ENCODE measurements at regions not wholly inside any gene's neighbourhood (a gene's known extent, or its start where the extent isn't known, plus 50 kb on each side); places are given as distances from the start of the nearest gene placed in this dataset.

DNA sequence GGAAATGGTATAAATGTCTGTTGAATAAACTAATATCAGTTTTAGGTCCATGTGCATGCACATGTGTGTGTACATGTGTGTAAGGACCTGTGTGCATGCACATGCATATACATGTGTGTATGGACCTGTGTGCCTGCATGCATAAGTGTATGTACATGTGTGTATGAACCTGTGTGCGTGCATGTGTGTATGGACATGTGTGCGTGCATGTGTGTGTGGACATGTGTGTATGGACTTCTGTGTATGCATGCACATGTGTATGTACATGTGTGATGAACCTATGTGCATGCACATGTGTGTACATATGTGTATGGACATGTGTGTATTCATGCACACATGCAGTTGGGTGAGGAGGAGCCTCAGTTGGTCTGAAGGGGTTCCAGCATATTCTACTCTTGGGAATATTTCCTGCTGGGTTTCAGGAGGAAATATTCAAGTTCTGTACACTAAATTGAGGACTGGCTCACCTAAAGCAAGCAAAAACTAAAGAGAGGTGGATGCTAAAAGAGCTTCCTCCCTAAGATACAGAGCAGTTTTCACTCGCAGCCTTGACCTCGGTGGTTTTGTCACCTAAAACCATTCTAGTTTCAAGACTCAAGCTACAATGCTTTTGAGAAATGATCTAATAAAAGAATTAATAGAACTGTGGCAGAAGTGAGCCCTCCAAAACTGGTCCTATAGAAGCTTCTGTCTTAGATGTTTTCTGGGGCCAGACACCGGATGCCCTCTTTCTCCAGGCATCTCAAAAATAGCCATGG, 742.8 kb downstream of the MAFB start:
- no peak for DNase-seq (ENCODE audit: low read depth, low spot score)
- in situ Hi-C loops (cut with HindIII; ENCODE audit: low pct_unique_long_range_greater_than_20kb, low sequenced_read_pairs): no loop called here

DNA sequence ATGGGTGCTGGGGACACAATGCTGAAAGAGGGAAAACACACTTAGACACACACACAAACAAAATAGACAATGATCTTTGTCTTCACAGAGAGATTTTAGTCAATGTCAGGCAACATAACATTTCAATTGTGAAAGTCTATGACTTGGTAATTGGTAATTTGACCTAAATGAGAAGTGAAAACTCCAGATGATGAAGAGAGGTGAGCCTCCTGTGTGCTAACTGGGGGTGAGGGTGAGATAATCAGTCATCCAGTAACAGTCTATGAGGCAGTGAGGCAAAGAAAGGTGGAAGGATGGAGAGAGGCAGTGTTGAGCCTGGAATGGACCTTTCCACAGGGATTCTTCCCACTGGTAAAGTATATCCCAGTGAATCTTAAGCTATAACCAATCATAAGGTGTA, 744.2 kb downstream of the MAFB start:
- in situ Hi-C loops (cut with HindIII; ENCODE audit: low pct_unique_long_range_greater_than_20kb, low sequenced_read_pairs): no loop called here
- no peak for DNase-seq (ENCODE audit: low read depth, low spot score)

DNA sequence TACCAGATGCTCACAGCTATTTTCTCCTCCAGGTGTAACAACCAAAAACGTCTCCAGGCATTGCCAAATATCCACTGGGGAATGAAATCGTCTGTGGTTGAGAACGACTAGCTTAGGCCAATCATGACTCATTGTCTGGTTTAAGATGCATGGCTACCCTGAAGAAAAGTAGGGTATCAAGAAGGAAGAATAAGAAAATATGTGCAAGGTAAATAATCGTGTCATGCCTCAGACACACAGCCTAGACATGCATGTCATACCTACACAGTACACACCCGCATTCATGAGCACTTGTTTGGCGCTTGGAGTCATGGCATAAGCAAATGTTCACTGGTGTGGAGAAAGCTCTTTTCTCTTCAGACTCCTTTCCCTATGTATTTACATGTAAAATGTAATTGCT, 745.7 kb downstream of the MAFB start:
- no peak for DNase-seq (ENCODE audit: low read depth, low spot score)
- in situ Hi-C loops (cut with HindIII; ENCODE audit: low pct_unique_long_range_greater_than_20kb, low sequenced_read_pairs): no loop called here

DNA sequence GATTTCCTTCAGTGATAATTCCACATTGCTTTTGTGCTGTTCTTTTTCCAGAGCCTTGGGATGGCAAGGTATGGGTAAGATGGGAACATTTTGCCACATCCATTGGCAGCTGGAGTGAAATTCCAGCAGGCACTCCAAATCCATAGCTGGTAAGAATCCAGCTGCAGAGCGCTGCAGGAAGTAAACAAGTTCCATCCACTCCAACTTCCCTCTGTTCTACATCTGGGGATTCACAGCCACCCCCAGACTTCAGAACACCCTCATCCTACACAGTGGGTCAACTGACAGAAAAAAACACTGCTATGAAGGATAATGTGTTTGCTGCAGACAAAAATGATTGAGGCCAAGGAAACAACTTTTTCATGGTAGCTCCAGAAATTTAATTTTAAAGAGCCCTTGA, 747.8 kb downstream of the MAFB start:
- in situ Hi-C loops (cut with HindIII; ENCODE audit: low pct_unique_long_range_greater_than_20kb, low sequenced_read_pairs): no loop called here
- no peak for DNase-seq (ENCODE audit: low read depth, low spot score)

GRCh38 chr20:39939241-39939865, 749.7 kb downstream of the MAFB start:
- no peak for DNase-seq (ENCODE audit: low read depth, low spot score)
- in situ Hi-C loops (cut with HindIII; ENCODE audit: low pct_unique_long_range_greater_than_20kb, low sequenced_read_pairs): no loop called here

- in situ Hi-C loops (cut with HindIII; ENCODE audit: low pct_unique_long_range_greater_than_20kb, low sequenced_read_pairs): no loop called here
- no peak for DNase-seq (ENCODE audit: low read depth, low spot score)
Observed at GRCh38 chr20:39936401-39936800, 752.6 kb downstream of the MAFB start.

DNA sequence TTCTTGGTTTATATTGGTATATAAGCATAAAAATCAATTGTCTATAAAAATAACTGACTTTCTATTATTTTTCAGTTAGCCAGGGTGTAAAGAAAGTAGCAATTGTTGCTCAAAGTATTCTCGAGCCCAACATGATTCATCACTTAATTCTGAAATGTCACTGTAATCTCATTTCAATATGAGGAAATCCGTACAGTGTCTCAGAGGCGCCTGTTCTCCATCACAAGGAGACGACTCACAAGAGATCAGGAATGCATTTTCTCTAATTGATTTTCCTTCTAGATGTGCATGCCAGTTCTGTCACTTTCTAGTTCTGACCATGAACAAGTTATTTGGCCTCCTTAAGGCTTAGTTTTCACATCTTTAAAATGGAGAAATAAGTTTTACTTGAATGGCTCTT, 753.1 kb downstream of the MAFB start:
- in situ Hi-C loops (cut with HindIII; ENCODE audit: low pct_unique_long_range_greater_than_20kb, low sequenced_read_pairs): no loop called here
- DNase-seq (ENCODE audit: low read depth, low spot score): peak; percentile 31

- in situ Hi-C loops (cut with HindIII; ENCODE audit: low pct_unique_long_range_greater_than_20kb, low sequenced_read_pairs): no loop called here
- DNase-seq (ENCODE audit: low read depth, low spot score): no peak
Observed at GRCh38 chr20:39916236-39916765, 772.7 kb downstream of the MAFB start.

DNA sequence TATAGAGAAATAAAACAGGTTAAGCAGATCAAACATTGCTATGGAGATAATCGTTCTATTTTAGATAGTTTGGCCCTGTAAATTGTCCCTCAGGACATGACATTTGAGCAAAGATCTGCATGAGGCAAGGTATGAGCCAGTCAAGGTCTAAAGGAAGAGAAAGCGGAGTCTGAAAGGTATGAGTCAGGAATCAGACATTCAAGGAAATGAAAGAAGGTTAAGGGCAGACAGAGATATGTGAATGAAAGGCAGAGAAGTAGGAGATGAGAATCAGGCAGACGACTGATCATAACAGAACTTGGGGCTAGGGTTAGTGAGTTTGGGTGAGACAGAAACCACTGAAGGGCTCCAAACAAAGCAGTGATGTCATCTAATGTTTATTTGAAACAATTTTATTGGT, 775.8 kb downstream of the MAFB start:
- in situ Hi-C loops (cut with HindIII; ENCODE audit: low pct_unique_long_range_greater_than_20kb, low sequenced_read_pairs): no loop called here
- no peak for DNase-seq (ENCODE audit: low read depth, low spot score)

DNA sequence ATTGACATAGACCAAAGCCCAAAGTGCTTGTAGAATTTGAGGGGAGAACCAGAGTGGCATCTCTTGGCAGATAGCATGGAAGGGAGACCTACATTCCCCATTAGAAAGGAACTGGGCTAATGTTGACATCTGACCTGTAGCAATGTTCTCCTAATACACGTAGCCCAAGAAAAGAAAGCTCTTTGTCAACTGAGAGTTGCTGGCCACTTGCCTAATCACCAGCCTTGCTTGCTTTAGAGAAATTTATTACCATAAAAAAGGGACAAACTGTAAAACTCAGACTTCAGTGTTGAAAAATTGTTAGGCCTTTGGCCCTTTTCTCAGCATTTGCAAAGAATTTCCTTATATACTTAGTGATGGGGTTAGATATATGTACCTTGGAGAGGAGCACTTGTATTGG, 777.5 kb downstream of the MAFB start:
- DNase-seq (ENCODE audit: low read depth, low spot score): no peak
- in situ Hi-C loops (cut with HindIII; ENCODE audit: low pct_unique_long_range_greater_than_20kb, low sequenced_read_pairs): no loop called here

GRCh38 chr20:39910536-39910935, 778.5 kb downstream of the MAFB start:
- in situ Hi-C loops (cut with HindIII; ENCODE audit: low pct_unique_long_range_greater_than_20kb, low sequenced_read_pairs): no loop called here
- no peak for DNase-seq (ENCODE audit: low read depth, low spot score)

GRCh38 chr20:39909447-39909846, 779.6 kb downstream of the MAFB start:
- in situ Hi-C loops (cut with HindIII; ENCODE audit: low pct_unique_long_range_greater_than_20kb, low sequenced_read_pairs): no loop called here

GRCh38 chr20:39904476-39905112, 784.4 kb downstream of the MAFB start:
- no peak for DNase-seq (ENCODE audit: low read depth, low spot score)
- in situ Hi-C loops (cut with HindIII; ENCODE audit: low pct_unique_long_range_greater_than_20kb, low sequenced_read_pairs): no loop called here

More at GRCh38 chr20:39909447-39909846, 779.6 kb downstream of the MAFB start:
- no peak for DNase-seq (ENCODE audit: low read depth, low spot score)

GRCh38 chr20:39903806-39904465, 785.1 kb downstream of the MAFB start:
- no peak for DNase-seq (ENCODE audit: low read depth, low spot score)
- in situ Hi-C loops (cut with HindIII; ENCODE audit: low pct_unique_long_range_greater_than_20kb, low sequenced_read_pairs): no loop called here

- no peak for DNase-seq (ENCODE audit: low read depth, low spot score)
- in situ Hi-C loops (cut with HindIII; ENCODE audit: low pct_unique_long_range_greater_than_20kb, low sequenced_read_pairs): no loop called here
Observed at GRCh38 chr20:39899881-39900280, 789.2 kb downstream of the MAFB start.

GRCh38 chr20:39898467-39898852, 790.6 kb downstream of the MAFB start:
- in situ Hi-C loops (cut with HindIII; ENCODE audit: low pct_unique_long_range_greater_than_20kb, low sequenced_read_pairs): no loop called here
- DNase-seq (ENCODE audit: low read depth, low spot score): no peak

- in situ Hi-C loops (cut with HindIII; ENCODE audit: low pct_unique_long_range_greater_than_20kb, low sequenced_read_pairs): no loop called here
- DNase-seq (ENCODE audit: low read depth, low spot score): no peak
Observed at GRCh38 chr20:39897781-39898466, 791.1 kb downstream of the MAFB start.

- in situ Hi-C loops (cut with HindIII; ENCODE audit: low pct_unique_long_range_greater_than_20kb, low sequenced_read_pairs): no loop called here
- no peak for DNase-seq (ENCODE audit: low read depth, low spot score)
Observed at GRCh38 chr20:39897058-39897457, 792.0 kb downstream of the MAFB start.
